ENCODE measurements at regions not wholly inside any gene's neighbourhood (a gene's known extent, or its start where the extent isn't known, plus 50 kb on each side); places are given as distances from the start of the nearest gene placed in this dataset.
A peak's percentile ranks its signal among the peaks of the same experiment; 100 is the strongest.
"Not testable (repeated sequence)": the region's sequence is repeated elsewhere in the genome, so short reads cannot be mapped to it uniquely, and the experiment has no call there.

DNA sequence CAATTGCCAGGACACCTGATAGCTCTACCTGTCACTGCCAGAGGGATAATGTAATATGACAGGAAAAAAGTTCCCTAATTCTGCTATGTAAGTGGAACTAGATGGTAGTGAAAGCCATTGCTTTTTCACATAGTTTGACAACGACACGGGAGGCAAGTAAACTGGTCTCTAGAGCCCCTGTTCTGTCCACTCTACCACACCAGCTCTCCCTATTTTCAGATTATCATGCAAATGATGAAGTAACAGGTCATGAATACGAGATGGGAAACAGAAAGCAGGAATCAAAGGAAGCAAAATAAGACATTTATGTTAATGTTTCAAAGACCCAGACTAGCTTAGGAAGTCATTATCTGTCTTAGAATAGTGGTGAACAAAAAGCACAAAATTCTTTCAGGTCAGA, 56.2 kb downstream of the TAF11L14 start:
- no peak for DNase-seq (ENCODE audit: low read depth)

DNA sequence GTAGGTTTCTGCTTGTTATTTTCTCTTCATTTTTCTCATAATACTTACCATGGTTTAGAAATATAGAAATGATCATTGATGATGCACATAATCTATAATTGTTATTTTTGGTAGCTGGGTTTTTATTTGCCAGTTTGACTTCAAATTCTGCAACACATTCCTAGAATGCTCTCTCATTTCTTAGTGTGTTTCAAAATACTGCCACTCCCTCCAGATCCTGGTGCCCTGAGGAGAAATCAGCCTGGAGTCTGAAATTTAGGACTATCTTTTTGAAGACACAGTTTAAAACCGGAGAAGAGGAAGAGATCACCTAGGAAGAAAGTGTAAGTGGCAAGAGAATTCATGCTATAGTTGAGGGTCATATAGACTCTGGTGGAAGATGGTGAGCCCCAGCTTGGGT, 57.5 kb downstream of the TAF11L14 start:
- no peak for DNase-seq (ENCODE audit: low read depth)

DNA sequence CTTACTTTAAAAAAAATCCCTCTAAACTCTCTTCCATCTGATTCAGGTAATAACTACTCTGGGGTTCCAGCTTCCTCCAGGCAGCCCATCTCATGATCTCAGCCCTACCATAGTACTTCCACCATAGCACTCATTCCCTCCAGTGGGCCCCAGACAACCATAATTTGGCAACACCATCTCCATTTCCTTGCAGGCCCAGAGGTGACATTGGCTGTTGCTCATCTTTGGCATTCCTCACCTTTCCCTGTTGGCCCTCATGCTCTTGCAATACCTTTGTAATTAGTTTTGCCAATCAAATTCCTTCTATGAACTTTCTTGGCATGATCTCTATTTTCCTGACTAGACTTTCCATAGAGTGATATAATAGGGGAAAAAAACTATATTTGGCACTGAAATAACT, 60.1 kb downstream of the TAF11L14 start:
- DNase-seq (ENCODE audit: low read depth): no peak

DNA sequence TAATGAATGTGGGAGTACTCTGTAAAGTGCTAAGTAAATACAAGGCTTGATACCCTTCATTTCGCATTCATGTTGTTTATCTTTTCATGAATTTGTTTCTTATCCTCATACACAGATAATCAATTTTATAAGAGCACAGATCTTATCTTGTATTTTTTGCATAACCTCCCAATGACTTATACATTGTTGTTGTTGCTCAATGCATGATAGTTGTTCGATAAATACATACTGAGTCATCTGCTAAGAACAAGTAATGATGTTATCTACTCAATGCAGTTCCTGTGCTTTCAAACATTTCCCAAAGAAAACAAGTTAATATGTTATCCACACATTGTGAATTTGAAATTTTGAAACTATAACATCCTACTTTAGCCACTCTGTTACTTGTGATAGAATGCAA, 60.7 kb downstream of the TAF11L14 start:
- DNase-seq (ENCODE audit: low read depth): no peak

DNA sequence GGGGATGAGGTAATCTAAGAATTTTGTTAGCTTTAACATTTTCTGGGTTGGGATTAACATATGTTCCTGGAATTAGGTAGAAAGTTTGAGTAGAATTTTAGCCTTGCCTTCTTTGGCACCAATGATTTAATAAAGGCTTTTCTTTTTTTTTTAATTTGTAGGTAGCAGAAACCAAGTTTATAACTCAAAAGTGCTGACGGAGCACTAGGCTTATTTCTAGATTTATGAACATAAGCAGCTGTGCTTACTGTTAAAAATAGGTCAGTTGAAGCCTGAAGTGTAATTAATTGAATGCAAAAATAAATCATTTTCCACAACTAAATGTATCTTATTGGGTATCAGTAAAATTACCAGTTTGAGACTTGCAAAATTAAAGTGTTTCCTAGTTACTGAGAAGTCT, 62.4 kb downstream of the TAF11L14 start:
- DNase-seq (ENCODE audit: low read depth): no peak

DNA sequence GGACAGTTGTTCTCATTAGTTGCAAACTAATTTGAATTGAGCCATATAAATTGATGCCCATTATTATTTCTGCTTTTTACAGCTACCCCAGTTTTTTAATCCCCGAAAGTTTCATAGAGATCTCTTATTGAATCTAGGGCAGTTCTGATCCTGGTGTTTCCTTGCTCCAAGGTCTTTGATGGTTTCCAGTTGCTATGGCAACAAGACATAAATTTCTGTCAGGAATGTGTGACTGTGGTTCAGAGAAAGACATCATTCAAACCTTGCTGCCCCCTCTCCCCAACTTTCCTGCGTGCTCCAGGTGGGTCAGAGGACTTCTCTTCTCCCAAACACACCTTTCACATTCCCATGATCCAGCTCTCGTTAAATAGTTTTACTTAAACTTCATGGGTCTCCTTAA, 63.4 kb downstream of the TAF11L14 start:
- no peak for DNase-seq (ENCODE audit: low read depth)

DNA sequence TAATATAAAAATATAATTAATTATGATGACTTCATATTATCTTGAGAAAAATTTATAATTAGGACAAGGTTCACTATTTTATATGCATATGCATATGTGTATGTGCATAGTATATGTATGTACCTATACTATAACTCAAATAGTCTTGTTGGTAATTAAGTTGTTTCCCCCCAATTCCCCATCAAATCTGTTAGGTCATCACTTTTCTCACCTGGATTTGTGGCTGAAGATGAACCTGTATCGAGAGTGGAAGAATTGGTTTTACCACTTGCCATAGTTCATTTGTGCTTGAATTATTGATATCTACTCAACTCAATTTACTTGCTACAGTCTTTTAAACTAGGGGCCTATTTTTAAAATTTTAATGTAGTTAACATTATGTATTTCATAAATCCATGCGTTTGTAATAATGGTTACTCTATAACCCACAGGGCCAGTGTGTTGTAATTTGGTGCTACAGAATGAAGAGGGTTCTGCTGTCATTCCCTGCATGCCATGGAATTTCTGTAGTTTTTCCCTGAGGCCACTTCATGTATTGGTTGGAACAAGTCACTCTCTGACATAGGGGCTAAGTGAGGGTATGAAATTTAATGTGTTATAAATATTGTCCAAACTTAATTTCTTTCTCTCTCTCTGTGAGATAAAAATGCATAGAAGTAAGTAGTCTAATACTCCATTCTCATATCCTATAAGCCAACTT, 74.9 kb downstream of the TAF11L14 start:
- DNase-seq (ENCODE audit: low read depth): no peak

DNA sequence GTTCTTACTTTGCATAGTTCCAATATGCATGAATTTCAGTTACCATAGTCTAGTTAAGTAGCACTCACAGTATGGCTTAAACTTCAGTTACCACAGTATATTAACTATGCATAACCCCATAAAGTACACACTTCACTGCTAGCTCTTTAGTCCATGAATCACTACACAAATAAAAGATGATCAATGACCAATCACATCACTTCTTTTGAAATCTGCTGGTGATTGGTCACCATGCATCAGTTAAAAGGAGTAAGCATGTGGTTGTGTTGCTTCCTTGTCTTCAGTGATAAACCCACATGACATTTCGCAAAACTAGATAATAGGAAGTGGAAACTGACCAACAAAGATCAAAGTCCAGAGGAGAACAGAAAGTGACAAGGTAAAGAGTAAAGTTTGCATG, 79.0 kb downstream of the TAF11L14 start:
- no peak for DNase-seq (ENCODE audit: low read depth)

DNA sequence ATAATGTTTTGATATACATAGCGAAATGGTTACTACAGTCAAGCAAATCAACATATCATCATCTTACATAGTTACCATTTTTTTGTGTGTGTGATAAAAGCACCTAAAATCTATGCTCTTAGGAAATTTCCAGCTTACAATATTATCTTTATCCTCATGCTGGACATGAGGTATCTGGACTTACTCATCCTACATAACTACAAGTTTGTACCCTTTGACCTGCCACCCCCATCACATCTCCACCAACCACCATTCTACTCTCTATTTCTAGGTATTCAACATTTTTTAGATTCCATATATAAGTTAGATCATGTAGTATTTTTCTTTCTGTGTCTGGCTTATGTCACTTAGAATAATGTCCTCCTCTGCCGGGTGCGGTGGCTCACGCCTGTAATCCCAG, 79.9 kb downstream of the TAF11L14 start:
- DNase-seq (ENCODE audit: low read depth): no peak

DNA sequence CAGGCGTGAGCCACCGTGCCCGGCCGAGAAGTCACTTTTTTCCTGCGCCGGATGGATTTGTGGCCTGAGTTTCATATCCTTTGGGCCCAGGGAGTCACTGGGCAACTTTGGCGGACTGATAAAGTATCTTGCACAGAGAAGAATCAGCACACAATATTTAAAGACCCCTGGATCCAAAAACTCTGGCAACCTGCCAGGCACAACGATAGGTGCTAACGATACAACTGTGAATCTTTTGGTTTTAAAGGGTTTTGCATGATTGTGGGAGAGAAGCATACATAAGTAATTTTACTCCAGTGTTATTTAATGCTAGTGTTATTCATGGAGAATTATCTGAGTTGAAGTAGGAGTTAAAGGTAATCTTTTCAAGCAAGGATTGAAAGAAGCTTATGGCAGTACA, 85.3 kb downstream of the TAF11L14 start:
- no peak for DNase-seq (ENCODE audit: low read depth)

DNA sequence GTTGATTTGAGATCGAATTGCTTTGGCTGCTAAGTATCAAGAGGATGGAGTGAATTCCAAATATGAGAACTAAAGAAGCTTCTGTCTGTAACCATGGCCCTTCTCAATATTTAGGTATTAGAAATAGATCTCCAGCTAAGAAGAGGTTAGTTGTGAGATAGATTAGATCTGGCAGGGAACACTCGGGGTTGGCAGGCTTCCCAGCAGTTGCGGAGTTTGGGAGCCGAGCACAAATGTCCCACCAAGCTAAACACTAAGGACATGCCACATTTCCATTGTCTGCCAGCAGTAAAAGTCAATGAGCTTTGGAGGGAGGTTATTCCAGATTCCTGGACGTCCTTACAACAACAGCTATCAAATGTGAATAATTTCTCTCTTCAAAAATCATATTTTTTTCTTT, 85.8 kb downstream of the TAF11L14 start:
- DNase-seq (ENCODE audit: low read depth): no peak

DNA sequence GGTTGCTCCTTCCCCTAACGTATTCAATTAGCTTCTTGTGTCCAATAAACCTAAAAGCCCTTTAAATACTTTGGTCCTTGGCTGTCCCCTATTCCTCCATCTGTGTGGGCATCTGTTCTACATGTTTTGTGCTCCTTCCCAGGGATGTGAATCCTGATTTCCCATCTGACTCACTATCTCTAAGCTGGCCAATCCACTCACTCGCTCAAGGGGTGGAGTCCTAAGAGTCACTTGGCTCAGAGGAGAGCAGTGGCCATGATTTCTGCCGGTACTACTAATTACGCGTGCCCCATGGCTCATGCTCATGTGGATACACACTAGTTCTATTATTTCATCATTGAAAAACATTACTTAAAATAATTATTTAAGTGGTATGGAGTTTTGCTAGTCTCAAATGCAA, 89.6 kb downstream of the TAF11L14 start:
- no peak for DNase-seq (ENCODE audit: low read depth)

DNA sequence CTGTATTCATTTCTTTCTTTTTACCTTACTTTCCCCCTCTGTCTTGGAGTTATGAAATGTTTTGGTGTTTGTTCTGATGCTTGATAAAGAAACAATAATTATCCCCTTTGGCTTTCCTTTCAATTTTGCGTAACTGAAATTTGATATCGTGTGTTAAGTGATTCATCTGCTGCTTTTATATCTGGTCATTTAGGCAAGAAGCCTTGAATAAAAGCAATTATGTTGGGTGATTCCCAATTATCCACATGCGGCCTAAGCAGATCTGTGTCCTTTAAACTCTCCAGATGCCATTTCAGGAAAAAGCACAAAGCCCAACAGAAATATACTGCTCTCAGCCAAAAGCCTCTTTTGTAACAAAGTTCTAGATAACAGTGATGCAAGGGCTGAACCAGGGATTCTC, 92.8 kb downstream of the TAF11L14 start:
- no peak for DNase-seq (ENCODE audit: low read depth)

DNA sequence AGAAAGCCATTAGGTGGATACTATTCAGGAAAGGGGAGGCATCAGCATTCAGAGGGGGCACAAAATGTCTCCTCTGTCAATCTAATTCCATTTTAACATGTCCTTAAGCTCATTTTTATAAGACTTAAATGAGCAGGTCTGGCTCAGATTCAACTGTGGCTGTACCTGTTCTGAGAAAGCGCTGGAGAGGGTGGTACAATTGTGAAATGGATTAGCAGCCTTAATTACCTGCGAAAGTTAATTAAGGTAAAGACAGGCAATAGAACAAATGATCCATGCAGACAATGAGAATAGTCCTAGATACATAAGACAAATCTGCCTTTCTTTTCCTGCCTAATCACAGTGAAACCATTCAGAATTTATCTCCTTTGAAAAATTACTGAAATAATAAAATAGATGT, 96.2 kb downstream of the TAF11L14 start:
- no peak for DNase-seq (ENCODE audit: low read depth)

DNA sequence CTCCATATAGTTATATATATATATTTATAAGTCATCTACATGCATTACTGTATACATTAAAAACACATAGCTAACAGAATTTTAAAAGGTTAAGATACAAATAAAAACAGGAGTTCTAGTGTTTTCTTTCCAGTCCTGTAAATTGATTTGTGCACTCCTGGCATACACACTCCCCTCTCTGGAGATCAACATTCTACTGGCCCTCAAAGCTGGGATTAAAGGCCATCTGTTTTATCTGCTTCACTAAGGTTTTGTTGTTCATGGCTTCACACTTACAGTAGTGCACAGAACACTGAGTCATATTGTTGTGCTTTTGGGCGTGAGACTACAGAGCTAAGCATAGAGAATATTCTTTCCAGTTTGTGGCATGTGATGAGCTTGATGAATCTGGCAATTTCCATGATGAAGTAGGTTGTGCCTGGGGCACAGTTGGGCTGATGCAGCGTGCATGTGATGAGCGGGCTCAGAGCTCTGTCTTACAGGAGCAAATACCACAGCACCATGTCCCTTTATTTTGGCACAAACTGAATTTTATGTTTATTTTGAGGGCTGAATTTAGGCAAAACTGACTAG, 98.2 kb downstream of the TAF11L14 start:
- DNase-seq (ENCODE audit: low read depth): no peak

DNA sequence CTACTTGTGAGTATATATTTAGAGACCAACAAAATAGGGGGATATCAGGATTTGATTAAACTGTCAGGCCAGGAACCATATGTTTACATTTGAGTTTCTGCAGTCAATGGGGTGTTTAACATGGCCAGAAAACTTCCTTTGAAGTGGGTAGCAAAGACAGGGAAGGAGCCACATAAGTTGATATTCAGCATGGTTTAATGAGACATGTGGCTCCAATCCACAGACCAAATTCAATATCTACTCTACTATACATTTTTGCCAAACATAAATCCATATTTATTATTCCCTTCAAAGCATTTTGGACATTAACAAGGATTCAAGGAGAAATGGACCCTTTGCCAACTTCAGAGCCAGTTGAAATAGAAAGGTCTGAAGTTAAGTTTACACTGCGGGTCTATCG, 99.8 kb downstream of the TAF11L14 start:
- no peak for DNase-seq (ENCODE audit: low read depth)

DNA sequence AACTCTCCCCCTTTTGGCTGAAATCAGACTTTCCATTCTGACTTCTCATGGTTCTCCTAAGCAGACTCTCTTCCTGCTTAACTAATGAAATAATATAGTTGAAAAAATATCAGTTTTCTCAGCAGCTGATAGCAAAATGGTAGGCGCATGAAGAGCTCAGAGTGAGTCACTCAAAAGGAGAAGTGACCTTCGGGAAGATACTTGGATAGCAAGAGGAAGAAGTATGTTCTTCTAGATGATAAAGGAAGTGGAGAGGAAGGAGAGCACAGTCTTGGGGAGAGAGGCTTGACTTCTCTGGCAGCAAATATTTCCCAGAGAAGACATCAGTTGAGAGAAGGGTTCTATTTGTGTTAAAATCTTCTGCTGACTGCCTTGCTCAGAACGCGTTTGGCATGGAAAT, 101.5 kb downstream of the TAF11L14 start:
- no peak for DNase-seq (ENCODE audit: low read depth)

DNA sequence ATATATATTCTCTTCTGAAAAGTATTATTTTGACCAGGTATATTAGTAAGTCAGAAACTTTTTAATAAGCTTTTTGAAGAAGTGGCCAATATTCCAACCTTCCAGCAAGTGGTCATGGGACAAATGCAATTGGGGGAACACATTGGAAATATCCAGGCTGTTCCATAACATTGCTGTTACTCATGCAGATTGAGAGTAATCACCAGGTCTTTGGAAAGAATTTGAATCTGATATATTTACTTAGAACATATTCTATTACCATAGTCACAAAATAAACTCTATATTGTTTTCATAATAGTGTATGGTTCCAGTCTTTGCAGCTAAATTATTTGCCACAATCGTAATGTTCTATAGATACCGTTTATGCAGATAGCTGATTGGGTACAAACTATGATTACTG, 102.8 kb downstream of the TAF11L14 start:
- no peak for DNase-seq (ENCODE audit: low read depth)

DNA sequence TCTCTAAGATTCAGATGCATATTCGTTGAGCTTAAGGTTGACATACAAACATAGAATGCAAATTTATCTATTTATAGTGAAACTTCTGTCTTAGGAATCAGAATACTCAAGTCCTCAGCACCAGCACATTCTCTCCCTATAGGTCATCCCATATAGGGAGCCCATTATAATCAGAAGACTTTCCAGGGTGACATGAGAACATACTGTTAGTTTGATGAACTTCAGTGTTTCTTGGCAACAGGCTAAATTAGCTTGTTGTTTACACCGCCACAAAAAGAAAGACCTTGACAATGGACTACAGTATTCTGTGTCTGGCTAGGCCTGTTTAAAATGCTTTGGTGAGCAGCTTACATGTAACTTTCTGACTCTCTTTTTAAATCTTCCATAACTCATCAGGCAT, 104.2 kb downstream of the TAF11L14 start:
- DNase-seq (ENCODE audit: low read depth): no peak

DNA sequence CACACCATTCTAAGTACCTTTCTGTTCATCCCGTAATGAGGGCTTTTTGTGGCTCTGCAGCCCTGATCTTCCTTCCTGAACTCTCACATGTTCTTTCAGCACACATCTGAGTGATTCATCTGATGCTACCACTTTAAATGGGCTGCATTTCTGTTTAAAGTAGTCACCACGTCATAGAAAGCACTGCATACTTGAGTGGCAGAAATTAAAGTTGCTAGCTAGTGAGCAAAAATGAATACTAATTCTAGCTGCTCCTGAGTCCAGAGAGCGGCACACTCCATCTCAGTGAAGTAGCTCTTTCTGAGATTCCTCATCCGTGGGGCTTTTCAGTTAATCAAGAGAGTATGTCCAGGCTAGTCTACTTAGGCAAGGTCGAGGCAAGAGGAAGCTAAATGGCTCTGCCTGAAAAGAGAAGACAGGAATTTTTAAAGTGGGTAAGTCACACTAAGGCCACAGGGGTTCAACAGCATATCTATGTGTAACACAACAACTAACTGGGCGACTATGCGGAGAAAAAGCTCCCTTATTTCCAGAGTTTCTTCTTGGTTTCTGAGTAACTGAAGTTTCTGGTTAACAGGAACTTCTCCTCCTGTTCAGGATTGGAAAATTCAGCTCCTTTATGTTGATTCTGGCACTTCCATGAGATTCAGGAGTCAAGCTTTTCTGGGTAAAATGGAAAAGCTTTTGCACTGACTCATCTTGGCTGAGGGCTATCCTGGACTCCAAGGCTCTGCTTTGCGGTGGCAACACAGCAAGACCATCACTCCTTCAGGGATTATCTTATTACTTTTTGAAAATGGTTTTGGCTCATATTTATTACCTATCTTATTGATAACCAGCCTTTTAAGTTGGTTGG, 109.5 kb downstream of the TAF11L14 start:
- peak; percentile 15 for DNase-seq (ENCODE audit: low read depth)

DNA sequence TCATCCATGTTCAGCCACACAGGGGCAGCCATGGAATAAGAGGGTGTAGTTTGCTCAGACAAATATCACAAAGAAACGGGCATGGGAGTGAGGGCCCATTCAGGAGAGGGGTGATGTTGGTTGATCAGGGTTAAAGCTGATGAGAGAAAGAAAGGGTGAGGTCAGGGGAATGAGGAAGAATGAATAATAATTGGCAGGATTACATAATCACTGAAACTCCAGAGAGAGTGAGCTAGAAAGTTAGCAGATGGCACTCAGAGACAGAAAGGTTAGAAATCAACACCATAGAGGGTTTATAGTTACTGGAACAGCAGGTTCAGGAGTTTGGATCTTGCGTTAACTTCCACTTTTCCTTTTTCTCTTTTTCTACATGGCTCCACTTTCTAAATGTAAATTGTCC, 113.9 kb downstream of the TAF11L14 start:
- no peak for DNase-seq (ENCODE audit: low read depth)

DNA sequence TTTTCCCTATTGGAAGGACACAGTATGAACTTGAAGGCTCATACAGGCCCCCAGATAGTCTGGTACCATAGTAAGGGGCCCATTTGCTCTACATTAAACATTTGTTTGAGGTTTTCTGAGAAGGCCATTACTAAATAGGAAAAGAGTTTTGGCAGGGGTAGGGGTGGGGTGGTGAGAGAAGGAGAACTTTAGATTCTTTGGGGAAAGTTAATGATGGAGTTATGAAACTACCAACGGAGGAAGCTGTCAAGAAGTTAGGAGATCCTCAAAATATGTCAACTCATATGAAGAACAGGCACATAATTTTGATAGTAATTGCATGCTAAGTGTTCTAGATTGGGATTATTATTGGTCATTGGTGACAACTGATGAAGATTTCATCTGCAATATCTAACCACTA, 114.7 kb downstream of the TAF11L14 start:
- DNase-seq (ENCODE audit: low read depth): no peak

DNA sequence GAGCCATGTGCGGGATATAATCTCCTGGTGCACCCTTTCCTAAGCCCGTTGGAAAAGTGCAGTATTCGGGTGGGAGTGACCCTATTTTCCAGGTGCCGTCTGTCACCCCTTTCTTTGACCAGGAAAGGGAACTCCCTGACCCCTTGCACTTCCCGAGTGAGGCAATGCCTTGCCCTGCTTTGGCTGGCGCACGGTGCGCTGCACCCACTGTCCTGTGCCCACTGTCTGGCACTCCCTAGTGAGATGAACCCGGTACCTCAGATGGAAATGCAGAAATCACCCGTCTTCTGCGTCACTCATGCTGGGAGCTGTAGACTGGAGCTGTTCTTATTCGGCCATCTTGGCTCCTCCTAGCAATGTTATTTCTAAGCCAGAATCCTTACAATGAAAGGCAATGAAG, 121.1 kb downstream of the TAF11L14 start:
- not testable (repeated sequence) for DNase-seq (ENCODE audit: low read depth)

Data from M059J (cell line).